ENCODE measurements at regions not wholly inside any gene's neighbourhood (a gene's known extent, or its start where the extent isn't known, plus 50 kb on each side); places are given as distances from the start of the nearest gene placed in this dataset.

GRCh38 chr3:102753901-102754300 is 319.1 kb downstream of the ZPLD1 start (continued):
- no peak for TF ChIP-seq EP300 (IDR thresholded peaks at IDR 0.05; ENCODE audit: borderline replicate concordance in 1 of 2, control insufficient read depth in 1 of 2, low read depth in 2 of 2, low read length in 2 of 2)
- TF ChIP-seq NBN (IDR thresholded peaks at IDR 0.05), result no peak
- TF ChIP-seq ZNF217 (IDR thresholded peaks at IDR 0.05), result no peak
- TF ChIP-seq NR2C2 (IDR thresholded peaks at IDR 0.05; ENCODE audit: borderline replicate concordance, control insufficient read depth, insufficient read length, low read depth), result no peak
- TF ChIP-seq ETV6 (conservative IDR thresholded peaks at IDR 0.05 in 1 of 2, IDR thresholded peaks at IDR 0.05 in 1 of 2; ENCODE audit: borderline replicate concordance in 1 of 2, low read depth in 1 of 2), result no peak

GRCh38 chr3:102756706-102757105 is 321.9 kb downstream of the ZPLD1 start:
- no peak overlapping the region for H3K4me2 ChIP-seq (ENCODE audit: control insufficient read depth, insufficient read depth)
- ChIA-PET RAD21 (ENCODE audit: unreplicated experiment) (no interaction called here), CTCF (interaction anchor here (1.3 kb wide), 1 partner anchor 16 kb away, joined by 3 read pairs; no protein-coding TSS in a partner anchor), POLR2A (no interaction called here), SMC1A (ENCODE audit: uncharacterized antibody, unreplicated experiment) (interaction anchor here (0.7 kb wide), 1 partner anchor 12 kb away, joined by 5 read pairs; no protein-coding TSS in a partner anchor)
- no TSS peak for BruUV-seq (replicated peaks)
- TF ChIP-seq SREBF1 (IDR thresholded peaks at IDR 0.05; ENCODE audit: low read length) (no peak), CEBPB (IDR thresholded peaks at IDR 0.05; ENCODE audit: borderline replicate concordance in 1 of 2, low read depth in 2 of 2, low read length in 2 of 2) (no peak), FOXM1 (IDR thresholded peaks at IDR 0.05; ENCODE audit: low read depth, low read length) (no peak), CHD1 (IDR thresholded peaks at IDR 0.05; ENCODE audit: low read depth, low read length) (no peak), SUZ12 (IDR thresholded peaks at IDR 0.05; ENCODE audit: unreplicated experiment) (no peak), NBN (IDR thresholded peaks at IDR 0.05) (no peak), E2F8 (IDR thresholded peaks at IDR 0.05; ENCODE audit: low read depth, partially characterized antibody) (no peak), NFYB (IDR thresholded peaks at IDR 0.05; ENCODE audit: insufficient read depth, low read depth, low read length) (no peak), E4F1 (IDR thresholded peaks at IDR 0.05; ENCODE audit: borderline replicate concordance, partially characterized antibody) (no peak), SRF (IDR thresholded peaks at IDR 0.05; ENCODE audit: low read depth in 2 of 2, low read length in 2 of 2) (no peak)
- H4K20me1 ChIP-seq (ENCODE audit: control insufficient read depth, insufficient read depth), result no peaks in the 10 kb centered on the region
- H3K4me1 ChIP-seq (ENCODE audit: control insufficient read depth, insufficient read depth, low read length), result no peaks in the 10 kb centered on the region
- no peak overlapping the region for H3K27ac ChIP-seq (ENCODE audit: control insufficient read depth, insufficient read depth)
- in situ Hi-C loops (cut with MboI), result no loop called here
- no peaks in the 10 kb centered on the region for H3K36me3 ChIP-seq (ENCODE audit: control insufficient read depth in 2 of 2, insufficient read depth in 2 of 2, low read length in 1 of 2)
- no peak overlapping the region for H2AFZ ChIP-seq (ENCODE audit: control insufficient read depth, low read depth, low read length)
- no peak overlapping the region for H3K9ac ChIP-seq (ENCODE audit: control insufficient read depth, insufficient read depth, low read length)
- H3K4me3 ChIP-seq, result no peak overlapping the region
- no peaks in the 10 kb centered on the region for H3K79me2 ChIP-seq (ENCODE audit: control insufficient read depth, insufficient read depth, low read length)
- 6% methylated on average over 2 of the region's 2 CpGs for WGBS (ENCODE audit: insufficient coverage, insufficient replicate concordance, low lambda C conversion rate, missing lambda C conversion rate)
- no peak for DNase-seq (ENCODE audit: low read depth, low spot score)
- intact Hi-C loops (cut with micrococcal nuclease; ENCODE audit: unreplicated experiment), result no loop called here
- H3K27me3 ChIP-seq (replicated peaks in 1 of 2; ENCODE audit: control insufficient read depth in 2 of 2, insufficient read depth in 2 of 2, low read length in 1 of 2), result no peaks in the 10 kb centered on the region
- no peak for FAIRE-seq
- no peak for ATAC-seq
- H3K9me3 ChIP-seq (replicated peaks; ENCODE audit: control insufficient read depth, insufficient read depth, low read length), result no peaks in the 10 kb centered on the region
